RCC 7860 (cell line): ENCODE measurements at regions not wholly inside any gene's neighbourhood (a gene's known extent, or its start where the extent isn't known, plus 50 kb on each side); places are given as distances from the start of the nearest gene placed in this dataset.
"Not testable (repeated sequence)": the region's sequence is repeated elsewhere in the genome, so short reads cannot be mapped to it uniquely, and the experiment has no call there.

Experiments
- DNase-seq: peaks from one replicate; pipeline ENCODE4 v3.0.0-alpha.2; 2015; ENCODE audit warnings: low spot score
- FAIRE-seq: peaks from 2 replicates; lab custom pipeline; 2012; peaks lifted over from hg19 to GRCh38; lab: Jason Lieb, UNC

- no peak for FAIRE-seq
- DNase-seq, result no peak
Observed at GRCh38 chr12:61916831-61917230, 343.4 kb upstream of the USP15 start.

- no peak for DNase-seq
- FAIRE-seq, result no peak
Observed at GRCh38 chr12:61919686-61920085, 340.5 kb upstream of the USP15 start.

DNA sequence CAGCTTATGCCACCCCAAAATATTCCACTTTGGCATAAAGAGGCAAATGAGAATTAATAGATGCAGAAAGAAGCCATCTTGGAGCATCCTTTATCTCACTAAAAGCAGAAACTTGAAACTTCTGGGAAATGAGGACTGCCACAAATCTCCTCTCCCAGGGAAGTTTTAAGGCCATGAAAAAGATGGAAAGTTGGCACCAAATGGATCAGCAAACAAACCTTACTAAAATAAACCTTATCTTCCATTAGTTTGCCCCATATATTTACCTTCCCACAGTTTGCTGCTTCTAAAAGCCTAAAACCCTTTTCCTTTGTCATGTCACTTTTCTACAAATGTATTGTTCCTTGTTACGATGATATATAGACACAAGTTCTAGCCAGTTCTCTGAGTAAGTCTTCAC lies 340.0 kb upstream of the USP15 start:
- FAIRE-seq (no peak), DNase-seq (no peak)

- no peak for DNase-seq
Observed at GRCh38 chr12:61923152-61923551, 337.1 kb upstream of the USP15 start.

DNA sequence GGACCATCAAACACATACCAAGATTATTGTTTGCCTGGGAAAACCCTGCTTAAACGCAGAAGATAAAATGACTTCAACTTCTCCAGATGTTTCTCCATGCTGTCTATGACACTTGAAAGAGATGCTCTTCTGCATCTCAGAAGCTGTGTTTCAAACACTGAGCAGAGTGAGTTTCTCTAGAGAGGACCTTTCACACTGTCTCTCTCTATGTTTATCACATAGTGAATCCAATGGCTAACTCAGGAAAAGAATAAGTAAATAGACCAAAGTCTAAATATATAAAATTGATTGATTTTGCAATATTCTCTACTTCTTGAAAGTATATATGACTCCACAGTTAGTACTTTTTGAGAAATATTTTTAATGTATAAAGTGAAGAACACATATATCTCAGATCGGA lies 325.6 kb upstream of the USP15 start:
- FAIRE-seq (no peak), DNase-seq (no peak)

More at GRCh38 chr12:61923152-61923551, 337.1 kb upstream of the USP15 start:
- FAIRE-seq, result no peak

GRCh38 chr12:61939977-61940376 lies 320.2 kb upstream of the USP15 start:
- DNase-seq, result no peak
- FAIRE-seq, result no peak

GRCh38 chr12:61956545-61956944 lies 303.7 kb upstream of the USP15 start:
- DNase-seq (no peak), FAIRE-seq (no peak)

GRCh38 chr12:61974461-61974860 lies 285.7 kb upstream of the USP15 start:
- FAIRE-seq (no peak), DNase-seq (no peak)

DNA sequence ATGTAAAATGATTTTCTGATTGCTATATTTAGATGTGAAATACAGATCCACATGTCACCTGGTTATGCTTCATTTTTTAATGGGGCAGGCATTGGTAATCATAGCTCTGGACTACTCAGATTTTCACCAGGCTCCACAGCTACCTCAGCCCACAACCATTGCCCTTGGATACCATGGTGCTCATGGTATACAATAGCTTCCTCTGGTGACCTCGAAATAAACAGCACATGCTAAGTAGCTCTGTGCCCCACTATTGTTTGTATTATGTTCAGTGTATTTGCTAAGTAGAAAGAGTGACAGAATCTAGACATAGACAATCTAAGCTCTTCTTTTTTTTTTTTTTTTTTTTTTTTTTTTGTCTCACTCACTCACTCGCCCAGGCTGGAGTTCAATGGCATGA lies 274.4 kb upstream of the USP15 start:
- no peak for DNase-seq
- FAIRE-seq, result no peak

DNA sequence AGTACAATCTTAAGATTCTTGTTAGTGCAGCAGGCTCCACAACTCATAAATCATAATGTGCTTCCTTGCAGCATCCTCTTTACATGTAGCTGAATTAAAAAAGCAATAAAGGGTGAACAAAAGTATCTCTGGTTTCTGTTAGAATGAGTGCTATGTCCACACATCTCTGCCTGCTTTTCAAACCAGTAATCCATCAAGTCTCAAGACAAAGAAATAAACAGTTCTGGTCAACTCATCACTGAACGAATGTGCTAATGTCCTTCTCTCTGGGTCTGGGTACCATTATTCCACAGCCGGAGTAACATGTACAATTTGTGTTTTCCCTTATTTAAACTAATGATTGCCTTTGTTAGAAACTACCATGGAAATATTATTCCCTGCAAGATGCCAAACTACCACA lies 273.0 kb upstream of the USP15 start:
- FAIRE-seq (no peak), DNase-seq (no peak)

DNA sequence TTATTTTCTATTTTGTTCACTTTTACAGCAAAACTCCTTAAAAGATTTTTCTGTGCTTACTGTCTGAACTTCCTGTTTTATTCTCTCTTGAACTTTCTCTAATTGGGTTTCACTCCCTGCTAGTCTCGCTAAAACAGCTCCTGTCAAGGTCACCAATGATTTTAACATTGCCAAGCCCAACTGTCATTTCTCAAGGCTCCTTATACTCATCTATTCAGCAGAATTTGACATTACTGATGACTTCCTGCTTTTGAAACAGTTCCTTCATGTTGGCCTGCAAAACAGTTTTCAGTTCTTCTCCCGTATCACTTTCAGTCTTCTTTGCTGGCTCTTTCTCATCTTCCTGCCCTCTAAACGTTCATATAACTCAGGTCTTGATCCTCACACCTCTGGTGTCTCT lies 268.5 kb upstream of the USP15 start:
- DNase-seq (no peak), FAIRE-seq (no peak)

DNA sequence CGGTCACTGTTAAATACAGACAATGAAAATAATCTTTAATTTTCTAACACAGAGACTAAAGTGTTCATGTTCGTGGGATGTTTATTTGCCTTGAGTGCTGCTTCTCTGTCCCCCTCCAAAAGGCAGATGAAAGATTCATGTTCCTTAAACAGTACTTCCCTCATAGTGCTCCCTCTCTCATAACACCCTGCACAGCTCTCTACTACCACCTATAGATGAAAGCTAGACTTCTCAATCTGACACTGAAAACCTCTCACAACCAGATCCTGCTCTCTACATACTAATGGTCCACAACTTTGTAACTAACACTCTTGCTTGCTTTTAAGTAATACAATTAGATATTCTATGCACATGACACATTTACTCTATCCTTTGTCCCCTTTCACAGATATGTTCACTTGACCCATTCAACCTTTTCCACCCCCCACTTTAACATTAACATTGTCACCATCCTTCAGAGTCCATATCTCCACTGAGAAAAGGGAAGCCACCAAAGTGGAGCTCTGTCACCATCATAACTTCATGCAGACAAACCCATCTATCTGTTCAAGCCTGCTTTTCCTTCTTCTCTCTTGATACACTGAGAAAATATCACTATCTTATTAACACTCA lies 266.4 kb upstream of the USP15 start:
- no peak for FAIRE-seq
- DNase-seq, result no peak

DNA sequence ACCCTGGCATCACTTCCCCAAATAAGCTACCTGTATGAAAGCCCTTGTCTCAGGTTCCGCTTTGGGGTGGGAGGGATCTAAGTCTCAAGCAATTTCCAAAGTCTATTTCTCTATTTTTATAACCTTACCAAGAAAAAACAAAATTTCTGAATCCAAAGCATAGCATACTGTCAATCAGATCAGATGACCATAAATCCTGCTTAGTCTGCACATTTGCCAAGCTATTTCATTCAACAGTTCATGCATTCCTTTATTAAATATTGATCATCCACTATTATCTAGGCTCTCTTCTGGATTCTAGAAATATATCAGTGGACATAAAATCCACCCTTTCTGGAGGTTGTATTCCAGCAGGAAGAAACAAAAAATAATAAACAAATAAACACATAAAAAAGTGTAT lies 263.5 kb upstream of the USP15 start:
- DNase-seq, result no peak
- FAIRE-seq, result no peak

DNA sequence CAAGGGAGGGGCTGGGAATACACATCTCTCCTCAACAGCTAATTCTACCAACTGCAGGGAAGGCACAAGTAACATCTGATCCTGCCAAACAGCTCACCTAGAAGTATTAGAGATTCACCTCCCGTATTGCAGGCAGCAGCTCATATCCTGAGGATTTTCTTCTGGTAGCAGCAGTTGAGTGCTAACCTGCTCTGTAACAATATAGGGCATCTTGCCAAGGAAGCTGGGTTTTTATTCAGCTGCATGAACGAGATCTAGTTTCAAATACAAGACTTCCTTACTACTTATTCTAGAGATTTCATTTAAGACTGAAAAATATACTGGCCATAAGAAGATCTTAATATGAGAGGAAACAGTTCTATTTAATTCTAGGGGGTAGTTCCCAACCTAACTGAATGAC lies 261.4 kb upstream of the USP15 start:
- DNase-seq (no peak), FAIRE-seq (no peak)

DNA sequence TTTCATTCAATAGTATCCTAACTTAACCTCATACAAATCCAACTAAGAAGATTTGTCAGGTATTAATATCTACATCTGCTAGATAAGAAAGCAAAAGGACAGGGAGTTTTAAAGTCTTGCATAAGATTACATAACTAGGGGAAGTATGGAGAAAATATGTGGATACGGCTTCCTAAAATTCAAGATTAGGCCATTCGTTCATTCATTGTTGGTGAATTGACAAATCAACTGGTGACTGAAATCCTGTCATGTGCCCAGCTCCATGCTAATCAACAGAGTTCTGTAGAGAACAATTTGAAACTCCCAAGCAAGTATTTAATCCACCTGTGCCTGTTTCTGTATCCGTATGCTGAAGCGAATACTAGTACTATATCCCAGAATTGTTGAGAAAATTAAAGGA lies 260.9 kb upstream of the USP15 start:
- FAIRE-seq, result no peak
- DNase-seq, result no peak

GRCh38 chr12:62001424-62001823 lies 258.8 kb upstream of the USP15 start:
- FAIRE-seq (no peak), DNase-seq (no peak)

DNA sequence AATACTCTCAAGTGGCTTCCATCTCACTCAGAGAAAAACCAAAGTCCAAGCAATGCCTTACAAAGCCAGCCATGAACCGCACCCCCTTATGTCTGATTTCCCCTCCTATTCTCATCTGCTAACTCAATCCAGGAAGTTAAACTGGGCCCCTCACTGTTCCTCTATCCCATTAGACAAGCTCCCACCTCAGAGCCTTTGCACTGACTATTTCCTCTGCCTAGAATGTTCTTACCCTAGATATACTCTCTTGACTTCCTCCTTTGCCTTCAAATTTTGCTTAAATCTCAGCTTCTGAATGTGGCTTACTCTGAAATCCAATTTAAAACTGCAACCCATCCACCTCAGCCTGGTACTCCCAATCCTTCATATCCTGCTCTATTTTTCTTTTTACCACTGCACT lies 257.0 kb upstream of the USP15 start:
- DNase-seq (no peak), FAIRE-seq (no peak)

- no peak for FAIRE-seq
- no peak for DNase-seq
Observed at GRCh38 chr12:62003701-62004100, 256.5 kb upstream of the USP15 start.

GRCh38 chr12:62005615-62006014 lies 254.6 kb upstream of the USP15 start:
- DNase-seq (no peak), FAIRE-seq (no peak)

DNA sequence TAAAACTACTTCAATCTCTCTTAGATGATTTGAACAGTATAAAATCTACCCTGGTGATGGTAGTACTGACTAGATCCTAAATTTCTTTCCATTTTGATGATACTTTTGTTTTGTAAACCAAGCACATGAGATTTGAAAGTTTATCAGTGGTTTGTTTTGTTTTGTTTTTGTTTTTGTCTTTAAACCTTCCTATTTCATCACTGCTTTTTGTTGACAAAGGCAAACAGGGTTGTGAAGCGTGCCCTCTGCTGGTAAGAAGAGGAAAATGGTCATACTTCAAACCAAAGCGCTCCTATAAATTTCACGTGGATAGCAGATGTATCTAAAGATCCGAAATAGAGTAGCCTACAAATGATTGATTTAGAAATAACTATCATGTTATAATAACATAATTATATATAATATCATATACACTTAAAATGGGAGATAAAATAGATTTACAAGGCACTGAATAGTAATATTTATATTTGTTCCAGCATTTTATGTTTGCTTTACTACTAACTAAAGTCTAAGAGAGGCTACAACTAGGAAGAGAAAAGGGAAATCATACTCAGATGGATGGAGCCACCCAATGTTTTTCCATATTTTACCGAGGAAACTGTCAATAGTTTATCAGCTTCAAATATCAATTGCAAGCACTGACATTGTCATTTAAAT lies 254.0 kb upstream of the USP15 start:
- DNase-seq, result peak; percentile 8
- FAIRE-seq, result no peak

- FAIRE-seq (no peak), DNase-seq (no peak)
Observed at GRCh38 chr12:62008703-62009102, 251.5 kb upstream of the USP15 start.

DNA sequence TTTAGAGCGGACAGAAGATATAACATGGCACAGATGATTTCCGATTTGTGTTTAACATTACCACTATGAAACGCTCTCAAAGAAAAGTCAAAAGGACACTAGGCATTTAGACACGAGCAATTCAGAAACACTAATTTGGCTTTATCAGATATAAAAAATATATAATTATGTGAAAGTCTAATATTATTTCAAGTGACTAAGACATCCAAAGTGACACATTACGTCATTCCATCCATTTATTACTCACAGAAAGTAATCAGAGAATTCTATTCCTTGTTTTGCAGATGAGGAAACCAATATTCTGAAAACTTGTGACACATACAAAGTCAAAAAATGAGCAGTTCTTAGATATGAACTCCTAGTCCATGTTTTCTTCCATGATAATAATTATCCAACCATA lies 250.8 kb upstream of the USP15 start:
- FAIRE-seq (no peak), DNase-seq (no peak)

DNA sequence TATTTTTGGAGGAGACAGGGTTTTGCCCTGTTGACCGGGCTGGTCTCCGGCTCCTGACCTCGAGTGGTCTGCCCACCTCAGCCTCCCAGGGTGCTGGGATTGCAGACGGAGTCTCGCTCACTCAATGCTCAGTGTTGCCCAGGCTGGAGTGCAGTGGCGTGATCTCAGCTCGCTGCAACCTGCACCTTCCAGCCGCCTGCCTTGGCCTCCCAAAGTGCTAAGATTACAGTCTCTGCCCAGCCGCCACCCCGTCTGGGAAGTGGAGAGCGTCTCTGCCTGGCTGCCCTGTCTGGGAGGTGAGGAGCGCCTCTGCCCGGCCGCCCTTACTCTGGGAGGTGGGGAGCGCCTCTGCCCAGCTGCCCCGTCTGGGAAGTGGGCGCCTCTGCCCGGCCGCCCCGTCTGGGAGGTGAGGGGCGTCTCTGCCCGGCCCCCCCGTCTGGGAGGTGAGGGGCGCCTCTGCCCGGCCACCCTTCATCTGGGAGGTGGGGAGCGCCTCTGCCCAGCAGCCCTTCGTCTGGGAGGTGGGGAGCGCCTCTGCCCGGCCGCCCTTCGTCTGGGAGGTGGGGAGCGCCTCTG lies 249.8 kb upstream of the USP15 start:
- FAIRE-seq, result not testable (repeated sequence)

More for the DNA sequence above, 249.8 kb upstream of the USP15 start:
- DNase-seq, result not testable (repeated sequence)
